ENCODE measurements at regions not wholly inside any gene's neighbourhood (a gene's known extent, or its start where the extent isn't known, plus 50 kb on each side); places are given as distances from the start of the nearest gene placed in this dataset.

GRCh38 chr5:136427426-136427825, 62.1 kb upstream of the TRPC7 start (continued):
- TF ChIP-seq, protein P1, sequence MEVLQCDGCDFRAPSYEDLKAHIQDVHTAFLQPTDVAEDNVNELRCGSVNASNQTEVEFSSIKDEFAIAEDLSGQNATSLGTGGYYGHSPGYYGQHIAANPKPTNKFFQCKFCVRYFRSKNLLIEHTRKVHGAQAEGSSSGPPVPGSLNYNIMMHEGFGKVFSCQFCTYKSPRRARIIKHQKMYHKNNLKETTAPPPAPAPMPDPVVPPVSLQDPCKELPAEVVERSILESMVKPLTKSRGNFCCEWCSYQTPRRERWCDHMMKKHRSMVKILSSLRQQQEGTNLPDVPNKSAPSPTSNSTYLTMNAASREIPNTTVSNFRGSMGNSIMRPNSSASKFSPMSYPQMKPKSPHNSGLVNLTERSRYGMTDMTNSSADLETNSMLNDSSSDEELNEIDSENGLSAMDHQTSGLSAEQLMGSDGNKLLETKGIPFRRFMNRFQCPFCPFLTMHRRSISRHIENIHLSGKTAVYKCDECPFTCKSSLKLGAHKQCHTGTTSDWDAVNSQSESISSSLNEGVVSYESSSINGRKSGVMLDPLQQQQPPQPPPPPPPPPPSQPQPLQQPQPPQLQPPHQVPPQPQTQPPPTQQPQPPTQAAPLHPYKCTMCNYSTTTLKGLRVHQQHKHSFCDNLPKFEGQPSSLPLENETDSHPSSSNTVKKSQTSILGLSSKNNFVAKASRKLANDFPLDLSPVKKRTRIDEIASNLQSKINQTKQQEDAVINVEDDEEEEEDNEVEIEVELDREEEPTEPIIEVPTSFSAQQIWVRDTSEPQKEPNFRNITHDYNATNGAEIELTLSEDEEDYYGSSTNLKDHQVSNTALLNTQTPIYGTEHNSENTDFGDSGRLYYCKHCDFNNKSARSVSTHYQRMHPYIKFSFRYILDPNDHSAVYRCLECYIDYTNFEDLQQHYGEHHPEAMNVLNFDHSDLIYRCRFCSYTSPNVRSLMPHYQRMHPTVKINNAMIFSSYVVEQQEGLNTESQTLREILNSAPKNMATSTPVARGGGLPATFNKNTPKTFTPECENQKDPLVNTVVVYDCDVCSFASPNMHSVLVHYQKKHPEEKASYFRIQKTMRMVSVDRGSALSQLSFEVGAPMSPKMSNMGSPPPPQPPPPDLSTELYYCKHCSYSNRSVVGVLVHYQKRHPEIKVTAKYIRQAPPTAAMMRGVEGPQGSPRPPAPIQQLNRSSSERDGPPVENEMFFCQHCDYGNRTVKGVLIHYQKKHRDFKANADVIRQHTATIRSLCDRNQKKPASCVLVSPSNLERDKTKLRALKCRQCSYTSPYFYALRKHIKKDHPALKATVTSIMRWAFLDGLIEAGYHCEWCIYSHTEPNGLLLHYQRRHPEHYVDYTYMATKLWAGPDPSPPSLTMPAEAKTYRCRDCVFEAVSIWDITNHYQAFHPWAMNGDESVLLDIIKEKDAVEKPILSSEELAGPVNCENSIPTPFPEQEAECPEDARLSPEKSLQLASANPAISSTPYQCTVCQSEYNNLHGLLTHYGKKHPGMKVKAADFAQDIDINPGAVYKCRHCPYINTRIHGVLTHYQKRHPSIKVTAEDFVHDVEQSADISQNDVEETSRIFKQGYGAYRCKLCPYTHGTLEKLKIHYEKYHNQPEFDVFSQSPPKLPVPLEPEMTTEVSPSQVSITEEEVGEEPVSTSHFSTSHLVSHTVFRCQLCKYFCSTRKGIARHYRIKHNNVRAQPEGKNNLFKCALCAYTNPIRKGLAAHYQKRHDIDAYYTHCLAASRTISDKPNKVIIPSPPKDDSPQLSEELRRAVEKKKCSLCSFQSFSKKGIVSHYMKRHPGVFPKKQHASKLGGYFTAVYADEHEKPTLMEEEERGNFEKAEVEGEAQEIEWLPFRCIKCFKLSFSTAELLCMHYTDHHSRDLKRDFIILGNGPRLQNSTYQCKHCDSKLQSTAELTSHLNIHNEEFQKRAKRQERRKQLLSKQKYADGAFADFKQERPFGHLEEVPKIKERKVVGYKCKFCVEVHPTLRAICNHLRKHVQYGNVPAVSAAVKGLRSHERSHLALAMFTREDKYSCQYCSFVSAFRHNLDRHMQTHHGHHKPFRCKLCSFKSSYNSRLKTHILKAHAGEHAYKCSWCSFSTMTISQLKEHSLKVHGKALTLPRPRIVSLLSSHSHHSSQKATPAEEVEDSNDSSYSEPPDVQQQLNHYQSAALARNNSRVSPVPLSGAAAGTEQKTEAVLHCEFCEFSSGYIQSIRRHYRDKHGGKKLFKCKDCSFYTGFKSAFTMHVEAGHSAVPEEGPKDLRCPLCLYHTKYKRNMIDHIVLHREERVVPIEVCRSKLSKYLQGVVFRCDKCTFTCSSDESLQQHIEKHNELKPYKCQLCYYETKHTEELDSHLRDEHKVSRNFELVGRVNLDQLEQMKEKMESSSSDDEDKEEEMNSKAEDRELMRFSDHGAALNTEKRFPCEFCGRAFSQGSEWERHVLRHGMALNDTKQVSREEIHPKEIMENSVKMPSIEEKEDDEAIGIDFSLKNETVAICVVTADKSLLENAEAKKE (CRISPR knock-in tag; IDR thresholded peaks at IDR 0.05): no peak
- no peak for TF ChIP-seq STAT1 (IDR thresholded peaks at IDR 0.05; ENCODE audit: unreplicated experiment)

DNA sequence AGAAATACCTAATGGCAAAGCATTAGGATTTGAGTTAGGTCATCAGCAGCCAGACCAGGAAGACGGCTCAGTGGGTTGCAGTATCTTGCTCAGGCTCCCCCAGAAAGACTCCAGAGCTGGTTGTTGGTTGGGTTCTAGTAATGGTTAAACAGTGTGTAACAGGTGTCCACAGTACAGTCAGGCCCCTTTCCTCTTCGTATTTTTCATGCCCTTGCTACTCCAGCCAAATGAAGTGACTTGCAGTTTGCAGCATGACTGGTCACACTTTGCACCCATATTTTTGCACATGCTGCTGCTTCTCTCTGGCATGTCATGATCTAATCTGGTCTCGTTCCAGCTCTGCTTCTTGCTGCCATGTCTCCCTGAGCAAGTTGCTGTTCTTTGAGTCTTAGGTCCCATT, 60.6 kb upstream of the TRPC7 start:
- Mint-ChIP-seq H3K4me1 (peaks cover 11% of the 10 kb centered on the region), H3K9me3 (no peaks in the 10 kb centered on the region), H3K36me3 (ENCODE audit: low read depth) (no peaks in the 10 kb centered on the region), H3K4me3 (no peak overlapping the region), H3K27ac (no peak overlapping the region), H3K27me3 (ENCODE audit: insufficient read depth, low read depth, poor library complexity) (peaks cover 3% of the 10 kb centered on the region)
- H4K20me1 ChIP-seq (replicated peaks; ENCODE audit: insufficient read depth): no peaks in the 10 kb centered on the region
- DNase-seq (ENCODE audit: low spot score) (no peak), ATAC-seq (no peak)
- H3K79me2 ChIP-seq (replicated peaks; ENCODE audit: insufficient read depth): no peaks in the 10 kb centered on the region
- no peaks in the 10 kb centered on the region for H3K36me3 ChIP-seq (ENCODE audit: insufficient read depth)
- peaks cover 2% of the 10 kb centered on the region; the same call in 1 of the 2 replicates for H3K4me1 ChIP-seq (ENCODE audit: insufficient read depth)
- no peak overlapping the region for H3K27ac ChIP-seq (ENCODE audit: low read depth)
- H2AFZ ChIP-seq: no peak overlapping the region; the same call in 1 of the 2 replicates
- no peak overlapping the region for H3K4me2 ChIP-seq
- no peak overlapping the region for H3K4me3 ChIP-seq
- TF ChIP-seq POLR2AphosphoS5 (IDR thresholded peaks at IDR 0.05; ENCODE audit: low read depth) (no peak), CREB1 (CRISPR knock-in tag; IDR thresholded peaks at IDR 0.05; ENCODE audit: low read depth) (no peak), JUNB (IDR thresholded peaks at IDR 0.05; ENCODE audit: unreplicated experiment) (no peak)
- peaks cover 25% of the 10 kb centered on the region for H3K9me2 ChIP-seq (ENCODE audit: insufficient read depth)
- no peaks in the 10 kb centered on the region for H3K27me3 ChIP-seq (ENCODE audit: insufficient read depth)
- no peaks in the 10 kb centered on the region for H3F3A ChIP-seq (replicated peaks; ENCODE audit: low read depth)

Data from GM23338 (cell line).